Amniotic stem cell (primary cell): ENCODE measurements at regions not wholly inside any gene's neighbourhood (a gene's known extent, or its start where the extent isn't known, plus 50 kb on each side); places are given as distances from the start of the nearest gene placed in this dataset.

Source experiments
- DNase-seq: peaks from one replicate; lab custom pipeline; 2025; lab: John Stamatoyannopoulos, UW

DNA sequence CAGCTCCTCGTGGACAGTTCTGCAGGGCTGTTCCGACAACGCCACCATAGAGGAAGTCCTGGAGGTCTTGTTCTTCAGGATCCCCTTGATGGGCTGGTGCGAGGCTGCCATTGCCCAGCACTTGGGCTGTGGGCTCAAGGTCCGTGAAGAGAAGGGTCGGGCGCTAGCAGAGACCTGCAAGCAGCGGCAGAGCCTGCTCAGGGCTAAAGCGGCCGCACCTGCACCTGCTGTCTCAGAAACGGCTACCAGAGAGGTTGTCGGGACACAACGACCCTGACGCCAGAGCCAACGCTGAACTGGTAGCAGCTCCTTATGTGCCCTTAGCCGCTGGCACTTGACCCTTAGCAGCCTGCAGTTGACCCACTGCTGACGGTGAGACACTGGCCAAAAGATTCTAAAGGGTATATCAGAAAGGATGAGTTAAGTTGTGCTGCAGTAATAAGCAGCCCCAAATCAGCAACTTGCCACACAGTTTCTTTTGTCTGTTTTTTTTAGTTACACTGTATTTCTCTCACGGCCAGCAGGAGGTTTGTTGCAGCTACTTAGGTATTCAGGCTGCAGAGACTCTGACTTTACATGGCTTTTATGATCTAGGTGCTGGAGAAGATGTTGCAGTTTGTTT, 55.5 kb upstream of the ST6GAL2 start:
- DNase-seq, result no peak

DNA sequence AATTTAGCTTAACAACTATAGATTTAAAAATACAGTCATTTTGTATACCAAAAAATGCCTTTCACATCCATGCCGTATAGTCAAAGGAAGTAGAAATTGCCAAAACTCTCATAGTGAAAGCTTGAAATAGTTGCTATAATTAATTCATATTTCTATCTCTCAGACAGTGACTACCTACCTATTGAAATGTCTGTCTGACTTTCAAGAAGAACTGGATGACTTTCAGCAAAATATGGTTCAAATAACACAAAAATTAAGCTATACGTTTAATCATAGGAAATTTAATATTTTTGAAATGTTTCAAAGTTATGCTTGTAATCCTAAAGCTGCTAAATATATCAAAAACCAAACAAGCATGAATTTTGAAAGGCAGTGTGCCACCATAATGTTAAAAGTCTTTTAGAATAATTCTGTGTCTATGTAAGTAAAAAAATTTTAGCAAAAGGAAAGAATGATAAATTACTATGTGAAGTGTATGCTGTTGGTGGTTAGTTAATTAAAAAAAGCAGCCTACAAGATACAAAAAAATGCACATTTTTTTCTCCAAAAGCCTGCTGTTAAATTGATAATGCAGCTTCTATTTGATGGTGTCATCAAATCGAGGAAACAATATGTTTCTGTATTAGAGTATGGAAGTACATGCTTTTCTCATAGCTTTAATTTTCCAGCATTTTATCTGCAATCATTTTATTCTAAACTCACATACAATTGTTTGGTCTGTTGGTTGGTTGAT, 57.7 kb upstream of the ST6GAL2 start:
- DNase-seq, result no peak

DNA sequence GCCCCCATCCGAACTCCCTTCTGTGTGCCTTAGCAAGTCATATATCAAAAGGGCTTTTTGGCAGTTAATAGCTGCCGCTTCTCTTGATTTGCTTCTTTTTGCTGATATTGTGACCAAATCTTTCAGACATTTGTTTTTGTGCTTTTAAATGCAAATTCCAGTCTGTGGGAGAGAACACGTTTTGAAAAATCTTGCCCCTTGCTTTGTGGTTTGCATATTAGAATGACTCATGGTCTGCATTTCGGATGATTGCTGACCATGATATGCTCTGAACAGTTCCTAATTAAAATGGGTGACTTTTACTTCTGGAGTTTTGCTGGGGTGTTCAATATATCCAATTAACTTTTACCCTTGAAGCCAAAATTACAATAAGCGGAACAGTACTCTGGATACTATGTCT, 58.2 kb upstream of the ST6GAL2 start:
- DNase-seq, result no peak

DNA sequence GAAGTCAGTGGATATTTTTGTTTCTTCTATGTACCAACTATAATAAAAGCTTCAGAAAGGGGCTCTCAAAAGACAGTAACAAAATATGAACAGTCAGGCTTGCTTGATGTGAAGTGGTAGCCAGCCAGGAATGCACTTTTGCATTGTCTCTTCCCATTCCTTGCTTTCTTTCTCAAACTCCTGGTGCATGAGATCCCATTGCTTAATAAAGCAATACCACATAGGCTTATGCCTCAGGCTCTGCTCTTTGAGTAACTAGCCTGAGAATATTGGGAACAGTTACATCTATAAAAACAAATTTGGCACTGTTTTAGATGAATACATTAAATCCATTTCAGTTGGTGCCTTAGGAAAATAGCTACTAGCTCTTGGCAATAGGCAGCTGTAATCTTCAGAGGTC, 62.6 kb upstream of the ST6GAL2 start:
- DNase-seq, result no peak

DNA sequence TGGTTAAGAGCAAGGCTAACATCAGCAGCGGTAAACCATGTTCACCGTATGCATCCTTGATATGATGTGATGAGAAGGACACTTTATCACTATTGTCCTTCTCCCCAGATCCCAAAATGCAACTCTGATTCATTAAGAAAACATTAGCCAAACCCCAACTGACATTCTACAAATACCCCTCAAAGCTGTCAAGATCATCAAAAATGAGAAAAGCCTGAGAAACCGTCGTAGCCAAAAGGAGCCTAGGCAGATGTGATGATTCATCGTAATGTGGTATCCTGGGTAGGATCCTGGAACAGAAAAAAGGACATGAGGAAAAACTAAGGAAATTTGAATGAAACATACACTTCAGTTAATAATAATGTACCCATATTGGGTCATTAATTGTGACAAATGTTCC, 67.3 kb upstream of the ST6GAL2 start:
- no peak for DNase-seq

DNA sequence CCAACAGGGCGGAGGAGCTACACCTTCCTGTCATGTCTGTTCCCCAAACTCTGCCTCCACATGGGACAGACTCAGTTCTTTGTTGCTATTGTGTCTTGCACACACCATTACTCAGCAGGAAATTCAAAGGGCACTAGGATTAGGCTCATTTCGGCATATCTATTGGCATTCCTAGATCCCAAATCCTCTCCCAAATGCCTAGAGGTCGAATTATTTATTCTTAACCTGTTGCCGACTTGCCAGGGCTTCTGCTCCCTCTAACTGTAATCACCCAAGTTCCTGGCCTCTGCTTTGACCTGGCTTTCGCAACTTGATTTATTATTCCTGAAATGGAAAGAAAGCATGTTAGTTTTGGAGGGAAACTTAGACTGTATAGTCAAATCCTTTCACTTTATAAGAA, 67.8 kb upstream of the ST6GAL2 start:
- DNase-seq, result no peak

DNA sequence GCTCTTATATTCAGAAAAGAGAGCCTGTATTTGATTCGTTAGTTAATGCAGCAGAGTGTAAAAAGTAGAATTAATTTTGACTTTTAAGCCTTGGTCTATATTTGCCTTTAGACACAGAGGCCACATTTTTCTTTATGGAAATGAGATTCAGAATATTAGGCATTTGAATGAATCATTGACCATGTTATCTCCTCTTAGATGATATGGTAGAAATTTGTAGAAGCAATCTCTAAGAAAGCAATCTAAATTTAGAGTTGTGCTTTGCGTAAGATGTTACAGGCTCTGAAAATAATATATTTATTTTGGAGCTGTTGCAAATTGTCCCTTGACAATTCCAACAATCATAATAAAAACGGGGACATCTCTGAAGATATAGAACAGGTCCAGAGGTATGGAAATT, 68.3 kb upstream of the ST6GAL2 start:
- no peak for DNase-seq

DNA sequence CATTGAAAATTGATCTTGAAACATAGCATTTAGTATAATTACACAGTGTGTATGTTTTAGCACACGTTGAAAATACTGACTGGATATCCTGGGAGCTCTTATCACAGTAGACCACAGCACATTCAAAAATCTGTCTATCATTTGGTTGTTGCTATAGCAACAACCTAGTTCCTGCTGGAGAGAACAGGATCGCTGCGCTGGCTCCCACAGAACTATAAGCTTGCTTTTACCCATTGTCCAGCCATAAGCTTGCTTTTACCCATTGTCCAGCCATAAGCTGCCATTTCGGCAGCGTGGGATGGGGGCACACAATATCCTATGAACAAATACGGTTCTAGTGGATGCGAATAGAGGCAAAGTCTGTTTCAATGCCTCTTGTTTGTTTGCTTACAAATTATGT, 70.4 kb upstream of the ST6GAL2 start:
- no peak for DNase-seq

DNA sequence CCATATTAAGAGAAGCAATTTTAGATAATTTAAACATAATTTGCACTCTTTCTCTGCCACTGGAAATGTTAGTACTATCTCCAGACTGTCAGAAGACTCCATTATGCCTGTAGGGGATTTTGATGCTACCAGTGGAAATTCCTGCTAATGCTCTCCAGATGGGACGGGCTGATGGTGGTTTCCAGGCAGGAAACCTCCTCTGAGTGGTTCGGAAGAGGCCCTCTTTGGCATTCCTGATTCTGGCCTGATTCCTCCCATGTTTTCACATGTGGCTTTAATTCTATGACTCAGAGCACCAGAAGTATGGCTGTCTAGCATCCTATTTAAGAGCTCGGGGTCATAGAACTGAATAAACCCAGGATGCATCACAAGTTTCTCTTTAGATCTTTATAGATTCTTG, 70.9 kb upstream of the ST6GAL2 start:
- peak; percentile 96 for DNase-seq

DNA sequence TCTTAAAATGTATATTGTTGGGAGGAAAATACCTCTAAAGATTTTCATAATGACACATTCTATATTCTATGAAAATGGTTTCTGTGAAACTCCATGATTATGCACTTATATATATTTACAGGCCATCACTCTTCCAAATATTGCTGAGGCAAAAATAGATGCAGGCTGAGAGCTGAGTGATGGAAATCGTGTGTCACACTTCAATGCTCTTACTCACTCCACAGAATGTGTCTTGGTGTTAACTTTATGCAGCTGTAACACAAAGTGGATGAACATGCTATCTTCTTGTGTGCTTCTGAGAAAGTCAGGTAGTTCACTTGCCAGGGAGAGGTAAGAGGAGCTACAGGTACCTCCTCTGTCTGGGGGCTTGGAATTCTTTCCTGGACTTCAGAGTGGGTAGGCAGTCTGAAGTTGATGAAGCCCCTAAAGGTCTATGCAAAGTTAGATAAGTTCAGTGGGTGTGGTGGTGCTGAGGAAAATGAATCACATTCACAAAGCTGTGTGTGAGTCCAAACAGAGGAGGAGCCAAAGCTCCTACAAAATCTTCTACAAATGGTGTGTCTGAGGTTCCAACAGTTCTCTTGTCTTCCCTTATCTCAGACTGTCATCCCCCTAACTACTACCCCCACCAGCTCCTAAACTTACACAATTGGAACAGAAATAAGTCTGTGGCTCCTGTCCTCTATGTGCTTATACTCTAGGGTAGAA, 74.2 kb upstream of the ST6GAL2 start:
- no peak for DNase-seq

DNA sequence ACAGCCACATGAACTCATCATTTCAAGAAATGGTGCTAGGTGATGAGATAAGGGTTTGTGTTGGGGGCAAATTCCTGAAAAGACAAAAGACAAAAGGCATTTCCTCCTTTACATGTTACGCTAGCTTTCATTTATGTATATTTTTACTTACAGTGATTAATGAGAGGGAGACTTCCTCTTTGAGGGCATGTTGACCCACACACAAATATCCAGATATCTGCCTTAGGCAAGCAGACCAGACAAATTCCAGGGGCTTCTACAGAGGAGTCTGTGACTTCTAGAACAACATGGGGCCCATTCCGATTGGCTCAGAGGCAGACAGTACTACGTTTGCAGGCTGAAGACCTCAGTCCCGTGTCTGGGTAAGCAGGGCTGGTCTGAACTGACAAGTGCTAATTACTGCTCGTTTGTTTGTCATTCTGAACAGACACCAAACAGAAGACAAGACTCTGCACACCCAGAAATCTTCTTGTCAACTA, 74.8 kb upstream of the ST6GAL2 start:
- DNase-seq, result no peak

DNA sequence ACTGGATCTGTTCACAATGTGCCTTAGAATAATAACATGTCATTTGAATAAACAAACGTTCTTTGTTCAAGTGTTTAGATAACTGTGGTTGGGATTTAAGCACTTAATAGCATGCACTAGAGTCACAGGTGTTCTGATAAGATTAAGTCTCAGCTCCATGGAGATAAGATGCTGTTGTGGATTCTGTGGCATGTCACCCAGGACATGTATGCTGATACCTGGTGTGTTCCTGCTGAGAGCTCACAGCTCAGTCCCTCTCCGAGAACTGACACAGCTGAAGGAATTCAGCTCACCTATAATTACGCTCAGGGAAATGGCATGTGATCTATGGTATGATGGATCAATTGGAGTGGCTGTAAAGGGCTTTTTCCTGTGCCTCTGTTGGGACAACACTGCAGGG, 75.4 kb upstream of the ST6GAL2 start:
- no peak for DNase-seq

DNA sequence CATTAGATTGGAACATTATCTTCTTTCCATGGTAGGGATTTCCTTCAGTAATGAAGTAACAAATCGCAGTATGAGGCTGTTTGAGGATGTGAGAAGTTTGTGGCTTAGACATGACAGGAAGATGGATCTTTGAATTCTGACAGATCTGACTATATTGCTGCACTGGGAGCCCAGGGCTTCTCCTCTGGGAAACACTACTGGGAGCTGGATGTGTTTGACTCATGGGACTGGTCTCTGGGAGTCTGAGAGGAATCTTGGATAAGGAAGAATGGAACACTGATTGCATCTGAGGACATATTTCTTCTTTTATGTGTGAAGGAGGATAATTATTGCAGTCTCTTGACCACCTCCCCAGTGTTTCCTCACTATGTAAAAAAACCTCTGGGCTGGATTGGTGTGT, 77.2 kb upstream of the ST6GAL2 start:
- DNase-seq, result no peak

DNA sequence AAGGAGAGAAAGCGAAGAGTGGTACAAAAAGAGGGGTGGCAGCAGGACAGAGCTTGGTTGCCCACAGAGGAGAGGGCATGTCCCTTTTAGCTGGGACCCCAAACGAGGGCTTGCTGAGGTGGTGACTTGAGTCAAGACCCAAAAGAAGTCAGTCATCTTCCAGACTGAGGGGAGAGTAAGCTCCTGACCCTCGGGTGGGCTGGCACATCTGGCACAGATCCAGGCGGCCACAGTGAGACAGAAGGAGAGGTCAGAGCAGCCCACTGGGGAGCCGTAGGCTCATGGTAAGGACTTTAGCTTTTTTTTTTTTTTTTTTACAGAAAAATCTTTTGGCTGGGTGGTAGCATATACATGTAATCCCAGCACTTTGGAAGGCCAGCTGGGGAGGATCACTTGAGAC, 77.9 kb upstream of the ST6GAL2 start:
- DNase-seq, result no peak

DNA sequence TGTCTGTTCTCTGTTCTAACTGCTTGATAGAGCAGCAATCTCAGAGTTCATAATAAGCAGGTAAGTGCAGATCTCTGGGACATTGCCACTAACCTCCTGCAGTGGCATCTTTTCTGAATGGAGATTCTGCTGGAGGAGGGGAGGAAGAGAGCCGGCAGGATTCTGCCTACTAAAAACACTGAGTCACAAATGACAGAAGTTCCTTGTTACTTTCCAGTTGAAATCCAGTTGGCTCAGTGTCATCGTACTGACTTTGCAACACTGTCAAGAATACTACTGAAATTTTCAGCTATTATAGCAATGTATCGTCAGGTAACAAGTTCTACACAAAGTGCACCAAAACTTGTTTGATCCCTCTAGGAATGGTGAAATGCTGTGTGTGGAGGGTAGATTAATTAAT, 79.6 kb upstream of the ST6GAL2 start:
- DNase-seq, result no peak

DNA sequence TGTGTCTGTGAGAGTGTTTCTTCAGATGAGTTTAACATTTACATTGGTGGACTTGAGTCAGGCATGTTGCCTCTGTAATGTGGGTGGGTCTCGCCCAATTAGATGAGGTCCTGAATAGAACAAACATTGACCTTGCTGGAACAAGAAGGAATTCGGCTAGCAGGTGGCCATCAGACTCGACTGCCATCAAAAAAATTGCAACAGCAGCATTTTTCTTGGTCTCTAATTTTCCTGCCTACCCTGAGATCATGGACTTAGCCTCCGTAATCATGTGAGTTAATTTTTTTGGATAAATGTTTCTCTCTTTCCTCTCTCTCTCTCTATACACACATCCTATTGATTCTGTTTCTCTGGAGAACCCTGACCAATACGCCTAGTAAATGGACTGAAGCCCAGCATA, 83.8 kb upstream of the ST6GAL2 start:
- DNase-seq, result no peak

DNA sequence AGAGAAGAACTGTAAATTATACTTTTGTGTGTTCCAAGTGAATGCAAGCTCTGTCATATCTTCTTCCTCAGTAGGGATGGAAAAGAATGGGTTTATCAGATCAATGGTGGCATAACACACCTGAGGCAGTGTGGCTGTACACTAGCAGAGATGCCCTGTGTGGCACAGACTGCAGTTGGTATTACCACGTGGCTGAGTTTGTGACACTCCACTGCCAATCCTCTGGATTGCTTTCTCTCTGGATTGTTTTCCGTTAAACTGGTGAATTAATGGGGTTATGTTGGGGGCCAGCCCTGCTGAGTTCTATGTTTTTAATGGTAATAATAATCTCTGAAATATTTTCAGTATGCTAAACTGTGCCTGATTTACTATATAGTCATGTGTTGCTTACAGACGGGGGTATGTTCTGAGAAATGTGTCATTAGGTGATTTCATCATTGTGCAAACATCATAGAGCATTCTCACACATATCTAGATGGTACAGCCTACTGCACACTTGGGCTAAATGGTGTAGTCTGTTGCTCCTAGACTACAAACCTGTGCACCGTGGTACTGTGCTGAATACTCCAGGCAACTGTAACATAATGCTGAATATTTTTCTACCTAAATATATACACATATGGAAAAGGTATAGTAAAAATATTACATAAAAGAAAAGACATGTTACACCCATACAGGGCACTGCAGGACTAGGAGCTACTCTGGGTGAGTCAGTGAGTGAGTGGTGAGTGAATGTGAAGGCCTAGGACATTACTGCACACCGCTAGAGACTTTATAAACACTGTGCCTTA, 84.7 kb upstream of the ST6GAL2 start:
- peak; percentile 57 for DNase-seq

DNA sequence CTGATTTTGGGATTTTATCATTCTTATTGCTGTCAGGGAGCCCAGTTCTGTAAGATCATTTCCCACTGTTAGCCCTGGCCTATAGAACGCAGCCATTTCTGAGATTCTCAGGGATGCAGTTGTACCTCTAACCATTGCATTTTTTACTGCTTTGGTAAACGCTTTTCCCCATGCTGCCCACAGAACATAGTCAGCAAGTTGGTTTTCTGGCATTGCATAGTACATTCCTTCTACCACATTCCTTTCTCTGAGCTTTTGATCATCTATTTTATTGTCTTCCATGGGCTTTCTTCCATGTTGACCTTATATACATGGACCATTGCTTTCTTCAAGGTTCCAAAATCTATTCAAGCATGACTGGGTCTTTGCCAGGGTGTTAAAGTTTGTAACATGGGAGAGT, 86.8 kb upstream of the ST6GAL2 start:
- no peak for DNase-seq

DNA sequence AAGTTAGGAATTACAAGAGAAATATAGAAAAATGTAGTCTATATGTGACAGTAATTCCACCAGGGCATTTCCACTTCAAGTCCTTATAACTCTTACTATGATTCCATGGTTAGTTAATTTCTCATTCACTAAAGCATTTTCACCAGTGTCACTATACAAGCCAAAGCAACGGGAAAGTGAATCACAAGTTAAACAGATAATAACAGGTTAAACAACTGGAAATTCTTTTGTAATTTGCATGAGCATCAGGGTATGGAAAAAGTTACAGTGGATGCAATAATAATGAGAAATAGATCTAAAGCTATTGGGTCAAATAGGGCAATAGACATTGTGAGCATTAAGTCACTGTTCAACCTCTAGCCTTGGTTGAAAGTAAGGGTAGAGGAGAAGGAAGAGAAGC, 88.9 kb upstream of the ST6GAL2 start:
- DNase-seq, result no peak

DNA sequence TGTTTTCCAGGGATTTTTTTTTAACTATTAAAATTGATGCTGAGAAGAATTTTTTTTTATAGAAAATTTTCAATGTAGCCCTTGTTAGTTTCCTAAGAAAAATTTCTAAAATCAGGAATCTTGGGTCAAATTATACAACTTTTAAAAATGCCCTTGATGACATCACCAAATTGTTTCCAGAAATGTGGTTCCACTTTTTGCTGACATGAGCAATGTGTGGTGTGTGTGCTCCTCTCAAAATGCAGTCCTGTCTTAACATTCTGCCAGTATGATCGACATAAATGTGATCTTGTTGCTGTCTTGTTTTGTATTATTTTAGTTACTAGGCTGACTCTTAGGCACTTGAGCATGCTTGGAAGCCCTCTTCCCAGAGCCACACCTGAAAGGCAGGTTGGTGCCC, 89.7 kb upstream of the ST6GAL2 start:
- no peak for DNase-seq

DNA sequence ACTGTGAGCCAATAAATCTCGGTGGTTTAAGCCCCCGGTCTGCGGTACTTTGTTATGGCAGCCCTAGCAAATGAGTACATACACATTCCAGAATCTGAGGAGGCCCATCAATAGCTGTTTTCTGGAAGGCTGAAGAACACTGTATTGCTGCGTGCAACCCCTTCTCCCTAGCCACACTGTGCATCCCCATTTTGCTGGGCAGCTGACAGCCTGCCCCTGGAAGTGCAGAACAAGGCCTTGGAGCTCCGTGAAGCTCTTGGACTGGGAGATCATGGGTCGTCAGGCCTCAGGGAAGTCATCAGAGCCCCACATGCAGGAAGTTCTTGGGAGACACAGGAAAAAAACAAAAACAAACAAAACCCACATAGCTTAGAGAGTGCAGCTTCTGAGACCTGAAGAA, 90.6 kb upstream of the ST6GAL2 start:
- no peak for DNase-seq

DNA sequence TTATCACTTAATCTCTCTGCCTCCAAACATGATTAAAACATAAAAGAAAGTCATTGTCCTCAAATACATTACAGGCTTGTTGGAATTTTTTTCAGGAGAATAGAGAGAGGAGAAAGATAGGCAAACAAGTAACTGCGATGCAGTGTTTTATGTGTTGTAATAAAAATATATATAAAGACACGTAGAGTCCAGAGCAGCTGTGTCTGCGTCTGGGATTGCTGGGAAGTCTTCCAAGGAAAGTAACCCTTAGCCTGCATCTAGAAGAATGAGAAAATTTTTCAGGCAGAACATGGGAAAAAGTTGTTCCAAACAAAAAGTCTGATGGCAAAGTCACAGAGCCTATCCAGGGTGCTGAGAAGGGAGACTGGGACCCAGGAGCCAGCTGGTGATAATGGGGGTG, 91.8 kb upstream of the ST6GAL2 start:
- no peak for DNase-seq

DNA sequence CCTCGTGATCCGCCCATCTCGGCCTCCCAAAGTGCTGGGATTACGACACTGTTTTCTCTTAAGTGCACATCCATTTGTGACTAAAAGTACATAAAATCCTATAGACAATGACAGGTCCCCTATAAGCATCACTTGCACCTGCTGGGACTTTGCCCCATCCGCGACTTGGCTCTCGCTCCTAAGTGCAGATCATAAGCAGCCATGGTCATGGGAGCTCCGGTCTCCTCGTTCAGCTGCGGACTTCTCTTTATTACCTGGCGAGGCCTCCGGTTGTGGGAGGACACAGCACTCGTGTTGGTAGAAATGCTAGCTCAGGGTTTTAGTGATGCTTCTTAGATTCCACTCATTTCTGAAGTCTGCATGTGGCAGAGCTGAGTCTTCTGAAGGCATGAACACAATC, 92.7 kb upstream of the ST6GAL2 start:
- no peak for DNase-seq
